HG03135 (cell line): ENCODE measurements at regions not wholly inside any gene's neighbourhood (a gene's known extent, or its start where the extent isn't known, plus 50 kb on each side); places are given as distances from the start of the nearest gene placed in this dataset.

Experiments used
- ATAC-seq: cut with Tn5 transposase; IDR thresholded peaks from one replicate; pipeline ENCODE4 v1.9.1; 2021; ENCODE audit warnings: mild to moderate bottlenecking, moderate library complexity; ENCODE audit not compliant: unreplicated experiment

DNA sequence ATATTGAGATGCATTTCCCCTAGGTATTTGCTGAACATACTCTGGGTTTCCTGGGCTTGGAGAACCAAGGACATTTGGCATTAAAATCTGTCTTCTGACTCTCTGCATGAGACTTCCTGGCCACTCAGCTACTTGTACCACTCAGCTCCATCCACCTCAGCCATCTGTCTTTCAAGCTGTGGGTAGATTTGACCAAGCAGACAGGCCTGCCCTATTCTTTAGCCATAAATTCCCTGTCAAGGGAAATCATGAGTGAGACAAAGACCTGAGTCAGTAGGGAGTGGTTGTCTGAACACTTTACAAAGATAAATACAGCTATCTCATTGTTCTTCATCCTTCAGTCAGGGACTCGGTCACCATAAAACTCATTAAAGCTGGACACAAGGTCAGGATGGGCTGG is 399.1 kb downstream of the GPAM start:
- no peak for ATAC-seq

DNA sequence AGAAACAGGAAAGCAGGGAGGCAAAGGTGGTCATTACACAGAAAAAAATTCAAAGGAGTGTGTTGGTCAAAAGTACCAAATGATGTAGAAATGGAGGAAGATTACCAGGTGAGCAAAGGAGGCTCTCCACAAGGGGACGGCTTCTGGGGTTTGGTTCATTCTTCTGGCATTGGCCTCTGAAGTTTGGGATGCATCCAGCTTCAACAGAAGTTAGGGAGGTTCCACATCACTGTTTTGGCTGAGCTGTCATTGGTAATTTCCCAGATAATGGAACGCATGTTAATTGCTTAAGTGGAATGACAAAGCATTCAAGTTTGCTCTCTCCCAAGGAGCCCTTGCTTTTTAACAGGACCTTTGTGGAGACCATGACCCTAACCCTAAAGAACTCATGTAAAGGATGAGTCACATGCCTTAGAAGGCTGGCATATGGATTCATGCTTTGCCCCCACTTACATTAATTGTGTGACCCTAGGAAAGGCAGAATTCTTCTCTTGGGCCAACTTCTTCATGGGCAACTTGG is 398.6 kb downstream of the GPAM start:
- no peak for ATAC-seq

DNA sequence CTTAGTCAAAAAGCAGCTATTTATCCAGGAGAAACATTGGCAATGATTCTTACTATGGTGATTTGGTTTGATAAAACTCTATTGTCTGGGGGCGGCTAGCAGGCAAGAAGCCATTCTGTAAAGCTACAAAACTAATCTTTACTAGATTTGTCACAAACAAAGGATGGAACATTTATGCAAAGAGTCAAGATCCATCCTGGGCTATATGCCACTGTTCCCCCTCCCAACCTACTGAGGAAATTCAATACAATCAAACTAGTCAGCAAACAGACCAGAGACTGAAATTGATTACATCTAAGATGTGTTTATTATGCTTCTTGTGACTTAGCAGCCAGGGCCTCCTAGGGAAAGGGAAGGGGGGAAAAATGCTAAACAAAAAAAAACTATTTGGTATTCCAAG is 397.6 kb downstream of the GPAM start:
- ATAC-seq: no peak

GRCh38 chr10:111789821-111790220 is 393.7 kb downstream of the GPAM start:
- ATAC-seq: no peak

GRCh38 chr10:111801841-111802240 is 381.7 kb downstream of the GPAM start:
- ATAC-seq: no peak

DNA sequence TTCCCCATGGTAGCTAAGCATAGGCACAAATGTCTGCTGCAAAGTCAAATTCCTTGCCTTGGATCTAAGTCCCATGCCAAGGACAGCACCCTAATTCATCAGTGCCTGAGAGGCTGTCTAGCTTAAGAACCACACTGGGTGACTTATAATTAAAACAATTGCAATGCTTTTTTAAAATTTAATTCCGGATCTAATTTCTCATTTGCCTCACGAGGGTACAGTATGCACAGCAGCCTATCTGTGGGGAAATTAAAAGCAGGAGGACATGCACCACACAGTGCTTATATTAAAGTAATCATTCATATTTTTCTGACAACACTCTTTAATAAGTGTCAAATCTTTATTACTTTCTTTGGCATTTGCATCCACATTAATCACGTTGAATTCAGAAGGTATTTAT is 378.8 kb downstream of the GPAM start:
- no peak for ATAC-seq

DNA sequence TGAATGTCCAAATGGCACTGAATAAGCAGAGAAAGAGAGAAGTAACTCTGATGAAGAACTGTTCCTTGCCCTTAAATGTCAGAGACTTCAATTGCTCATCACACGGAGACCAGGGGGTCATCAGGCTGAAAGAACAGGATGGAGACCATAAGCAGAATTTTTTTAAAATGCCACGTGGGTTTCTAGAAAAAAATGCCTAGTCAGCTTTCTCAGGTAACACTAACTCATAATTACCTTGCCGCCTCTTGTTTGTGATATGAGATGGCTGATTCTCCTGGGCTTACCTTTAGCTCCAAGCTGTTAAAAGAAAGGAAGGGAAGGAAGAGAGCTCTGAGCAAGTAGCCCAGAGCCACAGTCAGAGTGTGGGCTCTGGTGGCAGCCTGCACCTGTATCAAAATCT is 372.0 kb downstream of the GPAM start:
- ATAC-seq: no peak

GRCh38 chr10:111820471-111820870 is 363.1 kb downstream of the GPAM start:
- no peak for ATAC-seq

DNA sequence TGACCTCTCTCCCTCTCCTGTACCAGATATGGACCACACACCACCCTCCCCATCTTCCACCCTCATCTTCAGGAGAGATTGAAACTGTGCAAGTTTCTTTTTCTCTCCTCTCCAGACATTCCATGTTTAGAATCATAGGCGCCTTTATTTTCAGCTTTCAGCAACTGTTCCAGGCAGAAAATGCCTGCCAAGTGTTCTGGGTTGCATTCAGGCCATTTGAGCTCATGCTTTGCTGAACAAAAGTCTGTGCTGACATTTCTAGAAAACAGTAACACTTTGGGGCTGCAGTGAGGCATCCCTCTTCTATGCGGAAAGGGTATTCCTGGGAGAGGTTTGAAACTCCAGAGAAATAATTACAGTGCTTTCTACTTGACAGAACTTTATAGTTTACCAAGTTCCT is 361.7 kb downstream of the GPAM start:
- ATAC-seq: no peak

- no peak for ATAC-seq
These were observed 360.9 kb downstream of the GPAM start for GRCh38 chr10:111822661-111823060.

DNA sequence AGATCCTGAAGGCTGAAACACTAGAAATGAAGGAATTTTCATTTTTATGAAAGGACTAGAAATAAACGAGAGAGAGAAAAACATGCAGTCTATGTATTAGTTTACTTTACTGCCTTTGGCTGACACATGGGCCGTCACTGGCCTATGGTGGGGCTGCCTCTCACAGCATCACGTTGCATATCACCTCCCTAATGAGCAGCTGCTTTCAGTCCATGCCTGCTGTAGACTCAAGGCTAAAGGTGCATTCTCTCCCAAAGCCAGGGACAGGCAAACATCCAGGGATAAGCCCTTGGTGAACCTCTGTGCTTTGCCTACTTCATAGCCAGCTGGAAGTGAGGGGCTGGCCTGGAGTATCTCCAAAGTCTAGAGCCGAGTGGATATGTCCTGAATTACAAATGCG is 359.4 kb downstream of the GPAM start:
- no peak for ATAC-seq

GRCh38 chr10:111830359-111830758 is 353.2 kb downstream of the GPAM start:
- no peak for ATAC-seq

GRCh38 chr10:111831058-111831457 is 352.5 kb downstream of the GPAM start:
- no peak for ATAC-seq

- ATAC-seq: no peak
These were observed 350.3 kb downstream of the GPAM start for GRCh38 chr10:111833251-111833650.

DNA sequence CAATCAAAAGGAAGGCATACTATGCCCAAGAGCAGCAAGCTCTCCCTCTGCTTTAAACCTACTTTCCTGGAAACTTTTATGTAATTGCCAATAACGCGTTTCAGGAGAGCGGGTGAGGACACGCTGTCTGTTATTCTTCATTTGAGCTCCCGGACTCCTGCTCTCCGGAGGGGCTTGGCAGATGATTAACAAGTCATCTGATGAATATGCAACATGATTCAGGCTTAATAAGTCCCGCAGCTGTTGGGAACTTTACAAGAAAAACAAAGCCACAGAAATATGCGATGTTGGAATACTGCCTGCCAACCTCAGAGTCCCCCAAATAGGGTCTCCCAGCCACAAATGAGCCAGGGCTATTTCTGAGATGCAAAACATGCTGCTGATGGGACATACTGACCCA is 348.0 kb downstream of the GPAM start:
- ATAC-seq: no peak

GRCh38 chr10:111836064-111836463 is 347.5 kb downstream of the GPAM start:
- no peak for ATAC-seq

- ATAC-seq: no peak
These were observed 347.0 kb downstream of the GPAM start for GRCh38 chr10:111836571-111836970.

DNA sequence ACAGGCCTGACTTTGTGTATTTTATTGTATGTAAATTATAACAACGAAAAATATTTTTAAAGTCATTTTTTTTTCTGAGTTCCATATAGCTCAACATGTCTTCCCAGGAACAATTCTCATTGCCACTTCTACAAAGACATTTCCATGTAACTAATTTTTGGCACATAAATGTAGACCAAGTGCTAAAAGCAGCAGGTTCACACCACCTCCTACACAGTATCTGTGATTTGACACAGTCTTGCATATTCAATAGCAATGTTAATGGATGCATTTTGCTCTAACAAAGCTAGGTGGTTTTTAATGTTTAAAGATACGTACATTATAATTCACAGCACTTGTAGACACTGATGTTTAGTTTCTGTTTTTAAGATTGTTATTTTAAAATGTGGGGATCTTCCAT is 346.5 kb downstream of the GPAM start:
- no peak for ATAC-seq

GRCh38 chr10:111837985-111838384 is 345.6 kb downstream of the GPAM start:
- ATAC-seq: no peak

DNA sequence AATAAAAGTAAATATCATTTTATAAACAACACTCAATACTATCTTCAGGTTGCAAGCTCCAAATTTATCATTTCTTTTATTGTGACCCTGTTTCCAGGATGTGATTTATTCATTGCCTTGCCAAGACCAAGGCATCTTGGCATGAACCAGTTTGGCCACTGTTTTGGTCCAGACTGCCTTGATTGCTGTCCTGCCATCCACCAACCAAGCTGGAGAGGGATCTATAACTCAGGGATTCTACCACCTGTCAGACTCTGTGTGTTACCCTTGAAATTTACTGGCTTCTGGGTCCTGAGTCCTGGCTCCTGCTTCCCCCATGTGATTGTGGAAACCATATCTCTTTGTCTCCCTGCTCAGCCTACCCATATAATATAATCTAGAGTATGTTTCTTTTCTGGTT is 343.0 kb downstream of the GPAM start:
- ATAC-seq: no peak

DNA sequence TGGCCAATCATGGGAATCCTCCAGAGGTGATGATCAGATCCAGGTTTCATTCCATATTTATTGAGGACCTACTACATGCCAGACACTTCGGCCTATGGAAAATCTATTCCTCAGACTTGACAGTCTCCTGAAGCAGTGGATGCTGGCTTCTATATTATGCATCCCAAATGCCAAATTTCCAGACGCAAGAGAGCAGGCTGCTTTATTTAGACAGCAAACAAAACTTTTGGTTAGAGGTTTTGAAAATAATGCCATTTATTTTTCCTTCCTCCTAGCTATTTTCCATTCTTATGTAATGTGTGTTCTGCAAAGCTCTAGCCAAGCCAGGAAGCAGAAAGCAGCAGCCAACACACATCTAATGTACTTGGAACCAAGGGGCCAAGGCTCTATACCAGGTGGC is 330.8 kb downstream of the GPAM start:
- no peak for ATAC-seq

GRCh38 chr10:111856631-111857030 is 326.9 kb downstream of the GPAM start:
- ATAC-seq: no peak

GRCh38 chr10:111865550-111865949 is 318.0 kb downstream of the GPAM start:
- no peak for ATAC-seq

DNA sequence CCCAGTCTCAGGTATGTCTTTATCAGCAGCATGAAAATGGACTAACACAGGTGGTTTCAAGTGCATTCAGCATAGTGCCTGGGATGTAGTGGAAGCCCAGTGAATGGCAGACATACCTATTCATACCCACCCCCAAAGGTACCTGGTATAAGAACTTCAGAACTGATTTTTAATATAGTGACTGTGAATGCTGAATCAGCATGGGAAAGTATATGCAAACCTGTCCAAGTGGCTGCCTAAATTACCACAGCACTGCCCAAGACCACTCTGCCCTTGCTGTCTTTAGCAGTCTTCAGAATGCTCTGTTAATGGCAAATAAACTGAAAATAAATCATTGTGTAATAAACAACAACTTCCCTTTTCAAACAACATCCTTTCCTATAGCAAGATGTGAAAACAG is 312.1 kb downstream of the GPAM start:
- ATAC-seq: no peak
